ENCODE measurements at regions not wholly inside any gene's neighbourhood (a gene's known extent, or its start where the extent isn't known, plus 50 kb on each side); places are given as distances from the start of the nearest gene placed in this dataset.

GRCh38 chr2:234858145-234858544 lies 93.7 kb upstream of the SH3BP4 start:
- H3K27me3 ChIP-seq, result no peaks in the 10 kb centered on the region
- H3K9me3 ChIP-seq, result no peaks in the 10 kb centered on the region
- no peaks in the 10 kb centered on the region for H3K36me3 ChIP-seq
- H3K4me3 ChIP-seq, result no peak overlapping the region
- H3K4me1 ChIP-seq, result peaks cover 0 to 37% (median 3%) of the 10 kb centered on the region in 4 donors
- DNase-seq (no peak), ATAC-seq (no peak)
- intact Hi-C loops (cut with DNase I), result no loop called here
- 82% methylated on average over 2 of the region's 7 CpGs for WGBS (ENCODE audit: insufficient coverage, low coverage, low lambda C conversion rate, missing lambda C conversion rate)
- H3K27ac ChIP-seq, result no peak overlapping the region
- TF ChIP-seq CTCF (IDR thresholded peaks at IDR 0.05), result no peak

- 87% methylated on average over 2 of the region's 2 CpGs for WGBS (ENCODE audit: insufficient coverage, low coverage, low lambda C conversion rate, missing lambda C conversion rate)
- ATAC-seq, result no peak
- intact Hi-C loops (cut with DNase I), result no loop called here
Measured at GRCh38 chr2:234853729-234854128, 98.1 kb upstream of the SH3BP4 start.

GRCh38 chr2:234852941-234853340 lies 98.9 kb upstream of the SH3BP4 start:
- DNase-seq, result no peak
- H3K4me1 ChIP-seq, result peaks cover 0 to 11% (median 3%) of the 10 kb centered on the region in 4 donors
- no peaks in the 10 kb centered on the region for H3K9me3 ChIP-seq
- no peak overlapping the region for H3K27ac ChIP-seq
- 55% methylated on average over 2 of the region's 5 CpGs for WGBS (ENCODE audit: insufficient coverage, low coverage, low lambda C conversion rate, missing lambda C conversion rate)
- no peak for TF ChIP-seq POLR2A (IDR thresholded peaks at IDR 0.05)
- no peak for TF ChIP-seq CTCF (IDR thresholded peaks at IDR 0.05)
- ATAC-seq, result no peak
- no peak overlapping the region for H3K4me3 ChIP-seq
- H3K27me3 ChIP-seq, result no peaks in the 10 kb centered on the region
- intact Hi-C loops (cut with DNase I), result no loop called here
- no peaks in the 10 kb centered on the region for H3K36me3 ChIP-seq

More at GRCh38 chr2:234853729-234854128, 98.1 kb upstream of the SH3BP4 start:
- no peak for DNase-seq
- Histone ChIP-seq H3K36me3 (no peaks in the 10 kb centered on the region), H3K27ac (no peak overlapping the region), H3K27me3 (no peaks in the 10 kb centered on the region), H3K4me3 (no peak overlapping the region), H3K4me1 (peaks cover 0 to 13% (median 3%) of the 10 kb centered on the region in 4 donors), H3K9me3 (no peaks in the 10 kb centered on the region)
- TF ChIP-seq CTCF (IDR thresholded peaks at IDR 0.05) (no peak), POLR2A (IDR thresholded peaks at IDR 0.05) (no peak)

GRCh38 chr2:234852035-234852434 lies 99.8 kb upstream of the SH3BP4 start:
- H3K9me3 ChIP-seq, result no peaks in the 10 kb centered on the region
- DNase-seq (no peak), ATAC-seq (peak in 1 of 4 donors; percentile 40)
- H3K27ac ChIP-seq, result no peak overlapping the region
- peaks cover 0 to 15% (median 4%) of the 10 kb centered on the region in 4 donors for H3K4me1 ChIP-seq
- 36% methylated on average over 1 of the region's 1 CpG for WGBS (ENCODE audit: insufficient coverage, low coverage, low lambda C conversion rate, missing lambda C conversion rate)
- H3K4me3 ChIP-seq, result no peak overlapping the region
- H3K36me3 ChIP-seq, result no peaks in the 10 kb centered on the region
- no peaks in the 10 kb centered on the region for H3K27me3 ChIP-seq
- no peak for TF ChIP-seq POLR2A (IDR thresholded peaks at IDR 0.05)
- TF ChIP-seq CTCF (IDR thresholded peaks at IDR 0.05), result no peak
- intact Hi-C loops (cut with DNase I), result no loop called here

- DNase-seq, result no peak
- Histone ChIP-seq H3K9me3 (no peaks in the 10 kb centered on the region), H3K4me1 (peaks cover 0 to 16% (median 5%) of the 10 kb centered on the region in 4 donors), H3K27me3 (no peaks in the 10 kb centered on the region), H3K36me3 (no peaks in the 10 kb centered on the region), H3K27ac (no peak overlapping the region), H3K4me3 (no peak overlapping the region)
- no peak for ATAC-seq
- WGBS (ENCODE audit: insufficient coverage, low coverage, low lambda C conversion rate, missing lambda C conversion rate), result 91% methylated on average over 4 of the region's 5 CpGs
- TF ChIP-seq CTCF (IDR thresholded peaks at IDR 0.05) (no peak), POLR2A (IDR thresholded peaks at IDR 0.05) (no peak)
- intact Hi-C loops (cut with DNase I), result no loop called here
Measured at GRCh38 chr2:234851451-234851850, 100.4 kb upstream of the SH3BP4 start.
